Left lobe of liver (tissue), 2 donors: ENCODE measurements at regions not wholly inside any gene's neighbourhood (a gene's known extent, or its start where the extent isn't known, plus 50 kb on each side); places are given as distances from the start of the nearest gene placed in this dataset.

Experiments used
- ATAC-seq: fragments of 200-7000 bp; cut with Tn5 transposase; one replicate; pipeline ENCODE4 v1.9.1; 2020; ENCODE audit warnings: mild to moderate bottlenecking, moderate library complexity
- DNase-seq: peaks from one replicate; pipeline ENCODE4 v3.0.0-alpha.2; 2020; ENCODE audit warnings: low spot score
- donor health status: DM: no; HTN: no; CAD: no; lungs with moderate emphysema.
- donor health status: DM: no; HTN: yes; CAD: no.

DNA sequence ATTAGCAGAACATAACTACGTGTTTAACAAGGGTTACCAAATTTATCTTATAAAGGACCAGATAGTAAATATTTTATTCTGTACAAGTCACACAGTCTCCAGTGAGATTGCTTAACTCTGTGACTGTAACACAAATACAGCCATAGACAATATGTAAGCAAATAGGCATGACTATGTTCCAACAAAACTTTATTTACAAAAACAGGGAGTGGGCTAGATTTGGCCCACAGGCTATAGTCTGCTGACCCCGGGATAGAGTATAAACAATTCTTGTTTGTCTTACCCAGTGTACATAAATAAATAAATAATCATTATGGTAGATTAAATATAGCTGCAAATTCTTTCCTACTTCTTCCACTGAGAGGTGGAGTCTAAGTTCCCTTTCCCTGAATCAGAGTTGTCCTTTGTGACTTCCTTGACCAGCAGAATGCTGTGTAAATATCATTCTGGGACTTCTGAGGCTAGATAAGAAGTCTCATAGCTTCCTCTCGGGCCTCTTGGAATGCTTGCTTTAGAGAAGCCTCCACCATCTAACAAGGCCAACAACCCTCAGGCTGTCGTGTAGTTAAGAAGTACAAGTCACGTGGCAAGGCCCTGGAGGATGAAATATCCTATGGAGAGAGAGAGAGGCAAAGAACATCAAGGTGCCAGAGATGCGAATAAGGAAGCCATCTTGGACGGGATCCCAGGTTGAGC lies 59.1 kb upstream of the TMEM244 start:
- DNase-seq (no peak), ATAC-seq (no peak)

GRCh38 chr6:129911732-129912131 lies 50.6 kb upstream of the TMEM244 start:
- ATAC-seq: no peak
- no peak for DNase-seq
